Mesenchymal stem cell (in vitro differentiated cells and primary cell): ENCODE measurements at regions not wholly inside any gene's neighbourhood (a gene's known extent, or its start where the extent isn't known, plus 50 kb on each side); places are given as distances from the start of the nearest gene placed in this dataset.

ENCODE experiments used
- DNase-seq: peaks from one replicate; pipeline ENCODE4 v3.0.0-alpha.2; 2013
- H2AFZ ChIP-seq: one replicate; pipeline ENCODE4 v1.6.1; 2013; ENCODE audit warnings: low read depth, mild to moderate bottlenecking, control low read depth, inconsistent platforms, low read length, moderate library complexity
- H2AK5ac ChIP-seq: 2 replicates; pipeline ENCODE4 v1.6.1; 2013; ENCODE audit warnings: low read length, moderate library complexity, mild to moderate bottlenecking, inconsistent platforms; ENCODE audit not compliant: severe bottlenecking
- H2BK120ac ChIP-seq: one replicate; pipeline ENCODE4 v1.6.1; 2013; ENCODE audit warnings: low read depth, mild to moderate bottlenecking, inconsistent platforms, low read length, moderate library complexity
- H2BK12ac ChIP-seq, 2 experiments: one replicate each; pipeline ENCODE4 v1.6.1; 2013; ENCODE audit warnings: inconsistent platforms in 2 of 2, low read length in 2 of 2, mild to moderate bottlenecking in 2 of 2, moderate library complexity in 2 of 2, control low read depth in 1 of 2
- H2BK15ac ChIP-seq: one replicate; pipeline ENCODE4 v1.6.1; 2013; ENCODE audit warnings: mild to moderate bottlenecking, low read depth, inconsistent platforms; ENCODE audit not compliant: poor library complexity, severe bottlenecking
- H2BK5ac ChIP-seq: 2 replicates; pipeline ENCODE4 v1.6.1; 2013; ENCODE audit warnings: low read depth, mild to moderate bottlenecking, low read length, control low read depth, inconsistent platforms; ENCODE audit not compliant: poor library complexity, severe bottlenecking
- H3K14ac ChIP-seq, 2 experiments: one replicate each; pipeline ENCODE4 v1.6.1; 2013; ENCODE audit warnings: inconsistent platforms in 2 of 2, low read length in 2 of 2, control low read depth in 1 of 2, mild to moderate bottlenecking in 1 of 2, moderate library complexity in 1 of 2
- H3K18ac ChIP-seq, 2 experiments: one replicate each; pipeline ENCODE4 v1.6.1; 2013; ENCODE audit warnings: inconsistent platforms in 2 of 2, low read length in 2 of 2, control low read depth in 1 of 2, low read depth in 1 of 2, mild to moderate bottlenecking in 1 of 2
- H3K23ac ChIP-seq, 2 experiments: one replicate each; pipeline ENCODE4 v1.6.1; 2013; ENCODE audit warnings: inconsistent platforms in 2 of 2, low read length in 2 of 2, mild to moderate bottlenecking in 2 of 2, moderate library complexity in 2 of 2, control low read depth in 1 of 2
- H3K27ac ChIP-seq: 2 replicates; pipeline ENCODE4 v1.5.1; 2013; ENCODE audit warnings: mild to moderate bottlenecking, moderate library complexity, low read length, control low read depth, inconsistent platforms; ENCODE audit not compliant: poor library complexity, severe bottlenecking
- H3K27me3 ChIP-seq, 2 experiments: 2 replicates each; pipeline versions ENCODE4 v1.6.1 to v1.7.0; 2013; ENCODE audit warnings: low read length in 2 of 2, mild to moderate bottlenecking in 2 of 2, moderate library complexity in 2 of 2, control low read depth in 1 of 2, inconsistent platforms in 1 of 2; ENCODE audit not compliant: control insufficient read depth in 1 of 2, insufficient read depth in 1 of 2
- H3K36me3 ChIP-seq, 2 experiments: 2 replicates each; pipeline versions ENCODE4 v1.6.1 to v1.7.0; 2013; ENCODE audit warnings: low read length in 2 of 2, control low read depth in 1 of 2, inconsistent platforms in 1 of 2, low read depth in 1 of 2, mild to moderate bottlenecking in 1 of 2; ENCODE audit not compliant: insufficient read depth in 2 of 2, control insufficient read depth in 1 of 2
- H3K4ac ChIP-seq, 2 experiments: one replicate each; pipeline ENCODE4 v1.6.1; 2013; ENCODE audit warnings: inconsistent platforms in 2 of 2, low read length in 2 of 2, mild to moderate bottlenecking in 2 of 2, moderate library complexity in 2 of 2, control low read depth in 1 of 2, low read depth in 1 of 2
- H3K4me1 ChIP-seq: 2 replicates; pipeline ENCODE4 v1.6.1; 2013; ENCODE audit warnings: low read depth, low read length, control low read depth; ENCODE audit not compliant: control insufficient read depth, insufficient read depth
- H3K4me2 ChIP-seq: 2 replicates; pipeline ENCODE4 v1.6.1; 2013; ENCODE audit warnings: low read length, mild to moderate bottlenecking, inconsistent platforms; ENCODE audit not compliant: poor library complexity, severe bottlenecking
- H3K4me3 ChIP-seq, 2 experiments: 2 replicates each; pipeline versions ENCODE4 v1.5.1 to v1.7.0; 2013; ENCODE audit warnings: low read length in 2 of 2, mild to moderate bottlenecking in 2 of 2, control low read depth in 1 of 2, low read depth in 1 of 2; ENCODE audit not compliant: insufficient read depth in 1 of 2
- H3K79me1 ChIP-seq: replicated peaks from 2 replicates; pipeline ENCODE4 v1.6.1; 2013; ENCODE audit warnings: mild to moderate bottlenecking, control low read depth, low read length, inconsistent platforms; ENCODE audit not compliant: poor library complexity, severe bottlenecking
- H3K9ac ChIP-seq: 2 replicates; pipeline ENCODE4 v1.7.0; 2013; ENCODE audit warnings: mild to moderate bottlenecking, low read length, moderate library complexity
- H3K9me3 ChIP-seq: 2 replicates; pipeline ENCODE4 v1.7.0; 2013; ENCODE audit warnings: mild to moderate bottlenecking, low read length; ENCODE audit not compliant: control insufficient read depth
- H4K8ac ChIP-seq: one replicate; pipeline ENCODE4 v1.6.1; 2013; ENCODE audit warnings: inconsistent platforms, mild to moderate bottlenecking, low read length, moderate library complexity
- H4K91ac ChIP-seq: one replicate; pipeline ENCODE4 v1.6.1; 2013; ENCODE audit warnings: mild to moderate bottlenecking, low read length, inconsistent platforms
- WGBS: methylation state at CpG from one replicate; pipeline ENCODE4 v1.1.7; 2013; ENCODE audit warnings: mixed read lengths; 5-methylcytosine and 5-hydroxymethylcytosine counted together

- Histone ChIP-seq H3K79me1 (no peaks in the 10 kb centered on the region), H3K27ac (no peak overlapping the region), H3K14ac (no peak overlapping the region), H3K9me3 (no peaks in the 10 kb centered on the region), H2BK5ac (no peak overlapping the region), H3K4ac (no peak overlapping the region), H4K91ac (no peak overlapping the region), H3K4me3 (no peak overlapping the region), H2AFZ (no peak overlapping the region), H3K27me3 (peaks cover 0 to 8% of the 10 kb centered on the region in 2 experiments), H3K18ac (no peak overlapping the region), H3K9ac (no peak overlapping the region), H3K4me1 (no peaks in the 10 kb centered on the region), H4K8ac (no peak overlapping the region), H3K4me2 (no peak overlapping the region), H3K36me3 (no peaks in the 10 kb centered on the region), H3K23ac (no peak overlapping the region), H2BK15ac (no peak overlapping the region), H2AK5ac (no peak overlapping the region), H2BK120ac (no peak overlapping the region), H2BK12ac (no peak overlapping the region)
- WGBS: 82% methylated on average over 7 of the region's 7 CpGs
- no peak for DNase-seq
Observed at GRCh38 chr2:23231865-23232264, 153.1 kb upstream of the KLHL29 start.

- Histone ChIP-seq H3K18ac (no peak overlapping the region), H2BK12ac (no peak overlapping the region), H4K91ac (no peak overlapping the region), H3K23ac (no peak overlapping the region), H3K36me3 (no peaks in the 10 kb centered on the region), H4K8ac (no peak overlapping the region), H3K4me1 (no peaks in the 10 kb centered on the region), H2BK15ac (no peak overlapping the region), H2AFZ (no peak overlapping the region), H3K4me2 (no peak overlapping the region), H3K9me3 (no peaks in the 10 kb centered on the region), H2BK120ac (no peak overlapping the region), H3K9ac (no peak overlapping the region), H3K27ac (no peak overlapping the region), H3K4me3 (no peak overlapping the region), H3K27me3 (peaks cover 0 to 13% of the 10 kb centered on the region in 2 experiments), H2BK5ac (no peak overlapping the region), H2AK5ac (no peak overlapping the region), H3K79me1 (no peaks in the 10 kb centered on the region), H3K4ac (no peak overlapping the region), H3K14ac (no peak overlapping the region)
- 100% methylated on average over 2 of the region's 2 CpGs for WGBS
- no peak for DNase-seq
Observed at GRCh38 chr2:23235292-23235691, 149.7 kb upstream of the KLHL29 start.

GRCh38 chr2:23235736-23236135 lies 149.2 kb upstream of the KLHL29 start:
- Histone ChIP-seq H3K9me3 (no peaks in the 10 kb centered on the region), H2BK15ac (no peak overlapping the region), H3K18ac (no peak overlapping the region), H4K8ac (no peak overlapping the region), H2BK120ac (no peak overlapping the region), H2BK12ac (no peak overlapping the region), H3K4me3 (no peak overlapping the region), H3K23ac (no peak overlapping the region), H3K4me2 (no peak overlapping the region), H3K36me3 (no peaks in the 10 kb centered on the region), H3K79me1 (no peaks in the 10 kb centered on the region), H2BK5ac (no peak overlapping the region), H3K4ac (no peak overlapping the region), H4K91ac (no peak overlapping the region), H3K14ac (no peak overlapping the region), H3K27me3 (peaks cover 0 to 13% of the 10 kb centered on the region in 2 experiments), H3K9ac (no peak overlapping the region), H2AK5ac (no peak overlapping the region), H2AFZ (no peak overlapping the region), H3K27ac (no peak overlapping the region), H3K4me1 (no peaks in the 10 kb centered on the region)
- WGBS: 67% methylated on average over 6 of the region's 6 CpGs
- no peak for DNase-seq

- Histone ChIP-seq H3K27me3 (peaks cover 0 to 7% of the 10 kb centered on the region in 2 experiments), H3K23ac (no peak overlapping the region), H3K36me3 (no peaks in the 10 kb centered on the region), H2BK15ac (no peak overlapping the region), H3K14ac (no peak overlapping the region), H2AK5ac (no peak overlapping the region), H3K9ac (no peak overlapping the region), H4K91ac (no peak overlapping the region), H3K4ac (no peak overlapping the region), H3K4me1 (peaks cover 6% of the 10 kb centered on the region), H2AFZ (no peak overlapping the region), H3K4me2 (no peak overlapping the region), H3K9me3 (no peaks in the 10 kb centered on the region), H2BK5ac (no peak overlapping the region), H3K79me1 (no peaks in the 10 kb centered on the region), H4K8ac (no peak overlapping the region), H3K4me3 (no peak overlapping the region), H3K18ac (no peak overlapping the region), H2BK120ac (no peak overlapping the region), H2BK12ac (no peak overlapping the region), H3K27ac (no peak overlapping the region)
- DNase-seq: no peak
- WGBS: 79% methylated on average over 6 of the region's 7 CpGs
Observed at GRCh38 chr2:23237147-23237546, 147.8 kb upstream of the KLHL29 start.
